Vagina (tissue), 2 donors: ENCODE measurements at regions not wholly inside any gene's neighbourhood (a gene's known extent, or its start where the extent isn't known, plus 50 kb on each side); places are given as distances from the start of the nearest gene placed in this dataset.

Experiments used
- DNase-seq, 2 donors: peaks; one replicate each; pipeline ENCODE4 v3.0.0-alpha.2; 2017; ENCODE audit errors: extremely low spot score in 2 of 2
- H3K27ac ChIP-seq: fragments of 200-600 bp; sonication (generic); one replicate; pipeline ENCODE4 v1.5.1; 2019
- H3K27me3 ChIP-seq: fragments of 200-600 bp; sonication (generic); one replicate; pipeline ENCODE4 v1.5.1; 2019
- H3K36me3 ChIP-seq, 2 donors: fragments of 200-600 bp; sonication (generic); one replicate each; pipeline ENCODE4 v1.5.1; 2017 to 2019
- H3K4me1 ChIP-seq: fragments of 200-600 bp; sonication (generic); one replicate; pipeline ENCODE4 v1.5.1; 2019
- H3K4me3 ChIP-seq, 2 donors: fragments of 200-600 bp; sonication (generic); 1 replicate in 1 of 2; 2 replicates in 1 of 2; pipeline ENCODE4 v1.5.1; 2016 to 2019
- H3K9me3 ChIP-seq: fragments of 200-600 bp; sonication (generic); one replicate; pipeline ENCODE4 v1.5.1; 2019
- CTCF ChIP-seq, 3 experiments: fragments of 450-650 bp in 2 of 3; fragments of 200-600 bp in 1 of 3; sonication (generic) in 1 of 3; IDR thresholded peaks; one replicate each; pipeline ENCODE4 v1.5.1; 2017 to 2019; ENCODE audit warnings: antibody characterized with exemption in 3 of 3, mild to moderate bottlenecking in 2 of 3, moderate library complexity in 2 of 3
- POLR2A ChIP-seq, 2 donors: fragments of 450-650 bp; IDR thresholded peaks; one replicate each; pipeline ENCODE4 v1.6.1; 2017; ENCODE audit warnings: antibody characterized with exemption in 2 of 2, mild to moderate bottlenecking in 2 of 2, moderate library complexity in 2 of 2
- POLR2AphosphoS5 ChIP-seq, 2 donors: sonication (generic); formaldehyde crosslinking; IDR thresholded peaks; one replicate each; pipeline ENCODE4 v1.9.0; 2017; ENCODE audit warnings: antibody characterized with exemption in 2 of 2, mild to moderate bottlenecking in 2 of 2, low read depth in 1 of 2; ENCODE audit not compliant: insufficient read depth in 1 of 2
- intact Hi-C: fragments of 100-400 bp; cut with DNase I; formaldehyde crosslinking; loops from one replicate; pipeline ENCODE4 v1.15.1; 2023

- no peak for DNase-seq
- H3K9me3 ChIP-seq: no peaks in the 10 kb centered on the region
Observed at GRCh38 chr2:161090411-161090810, 69.8 kb upstream of the TANK start.

GRCh38 chr2:161095314-161095713 is 64.9 kb upstream of the TANK start:
- DNase-seq: no peak
- Histone ChIP-seq H3K4me3 (no peak overlapping the region), H3K27me3 (no peaks in the 10 kb centered on the region), H3K9me3 (no peaks in the 10 kb centered on the region), H3K27ac (no peak overlapping the region), H3K4me1 (no peaks in the 10 kb centered on the region), H3K36me3 (no peaks in the 10 kb centered on the region)
- TF ChIP-seq CTCF (IDR thresholded peaks at IDR 0.05): no peak
- no peak for TF ChIP-seq POLR2A (IDR thresholded peaks at IDR 0.05)
- TF ChIP-seq POLR2AphosphoS5 (IDR thresholded peaks at IDR 0.05; ENCODE audit: insufficient read depth in 1 of 2, low read depth in 1 of 2): no peak
- intact Hi-C loops: no loop called here

More at GRCh38 chr2:161090411-161090810, 69.8 kb upstream of the TANK start:
- H3K27me3 ChIP-seq: no peaks in the 10 kb centered on the region
- no peak overlapping the region for H3K4me3 ChIP-seq
- TF ChIP-seq POLR2A (IDR thresholded peaks at IDR 0.05) (no peak), CTCF (IDR thresholded peaks at IDR 0.05) (no peak), POLR2AphosphoS5 (IDR thresholded peaks at IDR 0.05; ENCODE audit: insufficient read depth in 1 of 2, low read depth in 1 of 2) (no peak)
- H3K36me3 ChIP-seq: no peaks in the 10 kb centered on the region
- intact Hi-C loops: no loop called here
- H3K27ac ChIP-seq: no peak overlapping the region
- no peaks in the 10 kb centered on the region for H3K4me1 ChIP-seq

DNA sequence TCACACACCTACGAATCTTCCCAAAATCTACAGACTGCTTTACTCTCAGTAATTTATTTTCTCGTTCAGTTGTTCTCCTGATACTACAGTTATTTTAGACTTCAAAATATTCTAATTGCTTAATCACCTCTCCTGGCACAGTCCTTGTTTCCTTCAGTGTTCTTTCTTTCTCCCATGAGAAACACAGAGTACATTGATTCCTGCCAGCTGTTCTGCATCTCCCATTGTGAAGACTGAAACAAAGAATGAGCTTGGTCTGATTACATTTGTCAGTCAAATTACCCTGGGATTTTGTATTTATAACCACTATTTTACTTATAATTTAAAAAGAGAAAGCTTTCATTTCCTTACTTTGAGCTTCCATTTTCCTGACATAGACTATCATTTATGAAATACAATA is 63.9 kb upstream of the TANK start:
- intact Hi-C loops: no loop called here
- H3K27me3 ChIP-seq: no peaks in the 10 kb centered on the region

DNA sequence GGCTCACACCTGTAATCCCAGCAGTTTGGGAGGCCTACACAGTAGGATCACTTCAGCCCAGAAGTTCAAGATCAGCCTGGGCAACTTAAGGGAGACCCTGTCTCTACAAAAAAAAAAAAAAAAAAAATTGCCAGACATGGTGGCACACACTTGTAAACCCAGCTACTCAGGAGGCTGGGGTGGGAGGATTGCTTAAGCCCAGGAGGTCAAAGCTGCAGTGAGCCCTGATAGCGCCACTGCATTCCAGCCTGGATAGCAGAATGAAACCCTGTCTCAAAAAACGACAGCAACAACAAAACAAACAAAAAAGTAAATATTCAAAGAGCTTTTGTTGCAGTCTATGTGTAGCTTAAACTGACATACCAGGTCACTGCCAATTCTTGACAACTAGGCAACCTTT is 63.1 kb upstream of the TANK start:
- no peaks in the 10 kb centered on the region for H3K36me3 ChIP-seq
- TF ChIP-seq POLR2AphosphoS5 (IDR thresholded peaks at IDR 0.05; ENCODE audit: insufficient read depth in 1 of 2, low read depth in 1 of 2) (no peak), POLR2A (IDR thresholded peaks at IDR 0.05) (no peak)
- no peaks in the 10 kb centered on the region for H3K27me3 ChIP-seq
- DNase-seq: no peak
- H3K4me3 ChIP-seq: no peak overlapping the region
- no peaks in the 10 kb centered on the region for H3K4me1 ChIP-seq
- no peak overlapping the region for H3K27ac ChIP-seq
- no peaks in the 10 kb centered on the region for H3K9me3 ChIP-seq
- intact Hi-C loops: no loop called here

More for the DNA sequence above, 63.9 kb upstream of the TANK start:
- Histone ChIP-seq H3K27ac (no peak overlapping the region), H3K9me3 (no peaks in the 10 kb centered on the region), H3K4me3 (no peak overlapping the region), H3K36me3 (no peaks in the 10 kb centered on the region), H3K4me1 (no peaks in the 10 kb centered on the region)
- no peak for DNase-seq
- TF ChIP-seq POLR2AphosphoS5 (IDR thresholded peaks at IDR 0.05; ENCODE audit: insufficient read depth in 1 of 2, low read depth in 1 of 2) (peak in 1 of 2 donors; percentile 23), CTCF (IDR thresholded peaks at IDR 0.05) (no peak), POLR2A (IDR thresholded peaks at IDR 0.05) (no peak)

GRCh38 chr2:161100211-161100895 is 59.9 kb upstream of the TANK start:
- Histone ChIP-seq H3K27ac (no peak overlapping the region), H3K36me3 (no peaks in the 10 kb centered on the region), H3K27me3 (no peaks in the 10 kb centered on the region), H3K4me1 (no peaks in the 10 kb centered on the region), H3K9me3 (no peaks in the 10 kb centered on the region), H3K4me3 (no peak overlapping the region)
- intact Hi-C loops: no loop called here
- TF ChIP-seq CTCF (IDR thresholded peaks at IDR 0.05): no peak
- no peak for TF ChIP-seq POLR2AphosphoS5 (IDR thresholded peaks at IDR 0.05; ENCODE audit: insufficient read depth in 1 of 2, low read depth in 1 of 2)
- no peak for TF ChIP-seq POLR2A (IDR thresholded peaks at IDR 0.05)
- no peak for DNase-seq
